ENCODE measurements at regions not wholly inside any gene's neighbourhood (a gene's known extent, or its start where the extent isn't known, plus 50 kb on each side); places are given as distances from the start of the nearest gene placed in this dataset.

GRCh38 chr5:28253431-28253830 lies 1215.0 kb upstream of the CDH9 start:
- TF ChIP-seq ESRRG (CRISPR knock-in tag; IDR thresholded peaks at IDR 0.05) = no peak
- no peak for TF ChIP-seq ZFP30 (CRISPR knock-in tag; IDR thresholded peaks at IDR 0.05)
- TF ChIP-seq OSR1 (CRISPR knock-in tag; IDR thresholded peaks at IDR 0.05) = no peak
- TF ChIP-seq, protein P1, sequence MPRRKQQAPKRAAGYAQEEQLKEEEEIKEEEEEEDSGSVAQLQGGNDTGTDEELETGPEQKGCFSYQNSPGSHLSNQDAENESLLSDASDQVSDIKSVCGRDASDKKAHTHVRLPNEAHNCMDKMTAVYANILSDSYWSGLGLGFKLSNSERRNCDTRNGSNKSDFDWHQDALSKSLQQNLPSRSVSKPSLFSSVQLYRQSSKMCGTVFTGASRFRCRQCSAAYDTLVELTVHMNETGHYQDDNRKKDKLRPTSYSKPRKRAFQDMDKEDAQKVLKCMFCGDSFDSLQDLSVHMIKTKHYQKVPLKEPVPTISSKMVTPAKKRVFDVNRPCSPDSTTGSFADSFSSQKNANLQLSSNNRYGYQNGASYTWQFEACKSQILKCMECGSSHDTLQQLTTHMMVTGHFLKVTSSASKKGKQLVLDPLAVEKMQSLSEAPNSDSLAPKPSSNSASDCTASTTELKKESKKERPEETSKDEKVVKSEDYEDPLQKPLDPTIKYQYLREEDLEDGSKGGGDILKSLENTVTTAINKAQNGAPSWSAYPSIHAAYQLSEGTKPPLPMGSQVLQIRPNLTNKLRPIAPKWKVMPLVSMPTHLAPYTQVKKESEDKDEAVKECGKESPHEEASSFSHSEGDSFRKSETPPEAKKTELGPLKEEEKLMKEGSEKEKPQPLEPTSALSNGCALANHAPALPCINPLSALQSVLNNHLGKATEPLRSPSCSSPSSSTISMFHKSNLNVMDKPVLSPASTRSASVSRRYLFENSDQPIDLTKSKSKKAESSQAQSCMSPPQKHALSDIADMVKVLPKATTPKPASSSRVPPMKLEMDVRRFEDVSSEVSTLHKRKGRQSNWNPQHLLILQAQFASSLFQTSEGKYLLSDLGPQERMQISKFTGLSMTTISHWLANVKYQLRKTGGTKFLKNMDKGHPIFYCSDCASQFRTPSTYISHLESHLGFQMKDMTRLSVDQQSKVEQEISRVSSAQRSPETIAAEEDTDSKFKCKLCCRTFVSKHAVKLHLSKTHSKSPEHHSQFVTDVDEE (CRISPR knock-in tag; IDR thresholded peaks at IDR 0.05) = no peak
- no peak for TF ChIP-seq ZNF70 (CRISPR knock-in tag; IDR thresholded peaks at IDR 0.05)
- no peak for TF ChIP-seq ZFP3 (CRISPR knock-in tag; IDR thresholded peaks at IDR 0.05)
- no peak for TF ChIP-seq GLIS3 (CRISPR knock-in tag; IDR thresholded peaks at IDR 0.05)
- no peak for TF ChIP-seq ISL1 (CRISPR knock-in tag; IDR thresholded peaks at IDR 0.05)
- TF ChIP-seq, protein P2, sequence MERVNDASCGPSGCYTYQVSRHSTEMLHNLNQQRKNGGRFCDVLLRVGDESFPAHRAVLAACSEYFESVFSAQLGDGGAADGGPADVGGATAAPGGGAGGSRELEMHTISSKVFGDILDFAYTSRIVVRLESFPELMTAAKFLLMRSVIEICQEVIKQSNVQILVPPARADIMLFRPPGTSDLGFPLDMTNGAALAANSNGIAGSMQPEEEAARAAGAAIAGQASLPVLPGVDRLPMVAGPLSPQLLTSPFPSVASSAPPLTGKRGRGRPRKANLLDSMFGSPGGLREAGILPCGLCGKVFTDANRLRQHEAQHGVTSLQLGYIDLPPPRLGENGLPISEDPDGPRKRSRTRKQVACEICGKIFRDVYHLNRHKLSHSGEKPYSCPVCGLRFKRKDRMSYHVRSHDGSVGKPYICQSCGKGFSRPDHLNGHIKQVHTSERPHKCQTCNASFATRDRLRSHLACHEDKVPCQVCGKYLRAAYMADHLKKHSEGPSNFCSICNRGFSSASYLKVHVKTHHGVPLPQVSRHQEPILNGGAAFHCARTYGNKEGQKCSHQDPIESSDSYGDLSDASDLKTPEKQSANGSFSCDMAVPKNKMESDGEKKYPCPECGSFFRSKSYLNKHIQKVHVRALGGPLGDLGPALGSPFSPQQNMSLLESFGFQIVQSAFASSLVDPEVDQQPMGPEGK (CRISPR knock-in tag; IDR thresholded peaks at IDR 0.05; ENCODE audit: borderline replicate concordance) = no peak
- TF ChIP-seq TCF4 (CRISPR knock-in tag; IDR thresholded peaks at IDR 0.05; ENCODE audit: borderline replicate concordance) = no peak
- no peak for TF ChIP-seq ZNF8 (CRISPR knock-in tag; IDR thresholded peaks at IDR 0.05)
- TF ChIP-seq ZC3H10 (CRISPR knock-in tag; IDR thresholded peaks at IDR 0.05) = no peak
- no peak for TF ChIP-seq CSDC2 (CRISPR knock-in tag; IDR thresholded peaks at IDR 0.05)
- no peak for TF ChIP-seq CREB5 (CRISPR knock-in tag; IDR thresholded peaks at IDR 0.05; ENCODE audit: low read depth)

Data from SK-N-SH treated with all-trans-retinoic acid at 6 μM for 48 hours (cell line).